IMR-90 (cell line): ENCODE measurements at regions not wholly inside any gene's neighbourhood (a gene's known extent, or its start where the extent isn't known, plus 50 kb on each side); places are given as distances from the start of the nearest gene placed in this dataset.

Experiments used
- BHLHE40 ChIP-seq: fragments of 150-350 bp; IDR thresholded peaks from 2 replicates; pipeline ENCODE4 v1.6.1; 2016; ENCODE audit warnings: mild to moderate bottlenecking, low read depth, low read length
- CEBPB ChIP-seq: IDR thresholded peaks from 2 replicates; pipeline ENCODE4 v1.6.1; 2012; ENCODE audit warnings: low read depth, low read length, improper control_type of control experiment
- NFE2L2 ChIP-seq: fragments of 150-350 bp; IDR thresholded peaks from 2 replicates; pipeline ENCODE4 v1.6.1; 2016; ENCODE audit warnings: low read depth, mild to moderate bottlenecking, low read length
- POLR2A ChIP-seq: IDR thresholded peaks from 2 replicates; pipeline ENCODE4 v1.6.1; 2012; ENCODE audit warnings: mild to moderate bottlenecking, low read depth, low read length
- RAD21 ChIP-seq: IDR thresholded peaks from 2 replicates; pipeline ENCODE4 v1.6.1; 2012; ENCODE audit warnings: low read length, improper control_type of control experiment
- RCOR1 ChIP-seq: IDR thresholded peaks from 2 replicates; pipeline ENCODE4 v1.6.1; 2012; ENCODE audit warnings: mild to moderate bottlenecking, low read length, improper control_type of control experiment; ENCODE audit not compliant: insufficient replicate concordance
- RFX5 ChIP-seq: IDR thresholded peaks from 2 replicates; pipeline ENCODE4 v1.8.0; 2012; ENCODE audit warnings: low read depth, mild to moderate bottlenecking, low read length, moderate library complexity
- SMC3 ChIP-seq: fragments of 150-350 bp; IDR thresholded peaks from 2 replicates; pipeline ENCODE4 v1.6.1; 2016; ENCODE audit warnings: low read depth, mild to moderate bottlenecking, antibody characterized with exemption, low read length, moderate library complexity
- TF ChIP-seq, protein P1 (sequence below): conservative IDR thresholded peaks from 2 replicates; pipeline ENCODE4 v1.5.1; 2012; ENCODE audit warnings: mild to moderate bottlenecking, low read depth, low read length, improper control_type of control experiment
- TF ChIP-seq, protein P2 (sequence below): fragments of 150-350 bp; IDR thresholded peaks from 2 replicates; pipeline ENCODE4 v1.6.1; 2017; ENCODE audit warnings: mild to moderate bottlenecking, antibody characterized with exemption, low read length, low read depth

- TF ChIP-seq RCOR1 (no peak), RFX5 (no peak), POLR2A (no peak), BHLHE40 (no peak), SMC3 (no peak), RAD21 (no peak), CEBPB (no peak), NFE2L2 (no peak)
- TF ChIP-seq, protein P1, sequence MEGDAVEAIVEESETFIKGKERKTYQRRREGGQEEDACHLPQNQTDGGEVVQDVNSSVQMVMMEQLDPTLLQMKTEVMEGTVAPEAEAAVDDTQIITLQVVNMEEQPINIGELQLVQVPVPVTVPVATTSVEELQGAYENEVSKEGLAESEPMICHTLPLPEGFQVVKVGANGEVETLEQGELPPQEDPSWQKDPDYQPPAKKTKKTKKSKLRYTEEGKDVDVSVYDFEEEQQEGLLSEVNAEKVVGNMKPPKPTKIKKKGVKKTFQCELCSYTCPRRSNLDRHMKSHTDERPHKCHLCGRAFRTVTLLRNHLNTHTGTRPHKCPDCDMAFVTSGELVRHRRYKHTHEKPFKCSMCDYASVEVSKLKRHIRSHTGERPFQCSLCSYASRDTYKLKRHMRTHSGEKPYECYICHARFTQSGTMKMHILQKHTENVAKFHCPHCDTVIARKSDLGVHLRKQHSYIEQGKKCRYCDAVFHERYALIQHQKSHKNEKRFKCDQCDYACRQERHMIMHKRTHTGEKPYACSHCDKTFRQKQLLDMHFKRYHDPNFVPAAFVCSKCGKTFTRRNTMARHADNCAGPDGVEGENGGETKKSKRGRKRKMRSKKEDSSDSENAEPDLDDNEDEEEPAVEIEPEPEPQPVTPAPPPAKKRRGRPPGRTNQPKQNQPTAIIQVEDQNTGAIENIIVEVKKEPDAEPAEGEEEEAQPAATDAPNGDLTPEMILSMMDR = no peak
- TF ChIP-seq, protein P2, sequence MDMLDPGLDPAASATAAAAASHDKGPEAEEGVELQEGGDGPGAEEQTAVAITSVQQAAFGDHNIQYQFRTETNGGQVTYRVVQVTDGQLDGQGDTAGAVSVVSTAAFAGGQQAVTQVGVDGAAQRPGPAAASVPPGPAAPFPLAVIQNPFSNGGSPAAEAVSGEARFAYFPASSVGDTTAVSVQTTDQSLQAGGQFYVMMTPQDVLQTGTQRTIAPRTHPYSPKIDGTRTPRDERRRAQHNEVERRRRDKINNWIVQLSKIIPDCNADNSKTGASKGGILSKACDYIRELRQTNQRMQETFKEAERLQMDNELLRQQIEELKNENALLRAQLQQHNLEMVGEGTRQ = no peak
Measured at GRCh38 chr6:68038815-68039408, 596.2 kb upstream of the ADGRB3 start.
